CD14-positive monocyte (primary cell): ENCODE measurements at regions not wholly inside any gene's neighbourhood (a gene's known extent, or its start where the extent isn't known, plus 50 kb on each side); places are given as distances from the start of the nearest gene placed in this dataset.

Source experiments
- DNase-seq, 3 donors: peaks; one replicate each; pipeline ENCODE4 v3.0.0-alpha.2; 2011 to 2022
- H2AFZ ChIP-seq: 2 replicates; pipeline ENCODE4 v1.6.0; 2012; ENCODE audit warnings: mild to moderate bottlenecking, low read depth, low read length, inconsistent platforms; ENCODE audit not compliant: insufficient read depth, poor library complexity, severe bottlenecking
- H3K27ac ChIP-seq, 2 donors: 1 replicate in 1 of 2; 2 replicates in 1 of 2; pipeline ENCODE4 v1.5.1; 2012 to 2013; ENCODE audit warnings: low read length in 2 of 2, control low read depth in 1 of 2, inconsistent platforms in 1 of 2, low read depth in 1 of 2, mild to moderate bottlenecking in 1 of 2
- H3K27me3 ChIP-seq, 2 donors: one replicate each; pipeline versions ENCODE4 v1.6.0 to v1.6.1; 2011 to 2013; ENCODE audit warnings: low read length in 2 of 2; ENCODE audit not compliant: control insufficient read depth in 2 of 2, insufficient read depth in 2 of 2
- H3K36me3 ChIP-seq, 2 donors: replicated peaks in 1 of 2; 1 replicate in 1 of 2; 2 replicates in 1 of 2; pipeline versions ENCODE4 v1.5.1 to v1.6.1; 2012 to 2013; ENCODE audit warnings: low read length in 2 of 2, control low read depth in 1 of 2, inconsistent platforms in 1 of 2, mild to moderate bottlenecking in 1 of 2; ENCODE audit not compliant: insufficient read depth in 2 of 2, control insufficient read depth in 1 of 2
- H3K4me1 ChIP-seq, 2 donors: 1 replicate in 1 of 2; 2 replicates in 1 of 2; pipeline versions ENCODE4 v1.5.1 to v1.6.1; 2012 to 2013; ENCODE audit warnings: low read length in 2 of 2, control low read depth in 1 of 2, inconsistent platforms in 1 of 2, mild to moderate bottlenecking in 1 of 2, moderate library complexity in 1 of 2; ENCODE audit not compliant: insufficient read depth in 2 of 2, control insufficient read depth in 1 of 2
- H3K4me2 ChIP-seq: replicated peaks from 2 replicates; pipeline ENCODE3; 2012; ENCODE audit warnings: low read length, moderate library complexity, mild to moderate bottlenecking; ENCODE audit not compliant: poor library complexity, severe bottlenecking; ENCODE audit errors: extremely low read depth
- H3K4me3 ChIP-seq, 3 experiments: fragments of 200-600 bp in 1 of 3; sonication (generic) in 1 of 3; replicated peaks in 1 of 3; 1 replicate in 2 of 3; 2 replicates in 1 of 3; pipeline ENCODE4 v1.5.1; 2011 to 2013; ENCODE audit warnings: low read length in 3 of 3, mild to moderate bottlenecking in 3 of 3, control low read depth in 2 of 3, low read depth in 2 of 3, inconsistent platforms in 1 of 3, moderate library complexity in 1 of 3
- H3K79me2 ChIP-seq: 2 replicates; pipeline ENCODE4 v1.6.0; 2012; ENCODE audit warnings: mild to moderate bottlenecking, control low read depth, inconsistent platforms, low read length, moderate library complexity; ENCODE audit not compliant: insufficient read depth
- H3K9ac ChIP-seq: 2 replicates; pipeline ENCODE4 v1.6.0; 2017; ENCODE audit warnings: low read length, mild to moderate bottlenecking; ENCODE audit not compliant: insufficient read depth, poor library complexity, severe bottlenecking
- H3K9me3 ChIP-seq, 2 donors: replicated peaks in 1 of 2; 1 replicate in 1 of 2; 2 replicates in 1 of 2; pipeline versions ENCODE4 v1.5.1 to v1.6.1; 2012 to 2013; ENCODE audit warnings: low read length in 2 of 2, control low read depth in 1 of 2; ENCODE audit not compliant: control insufficient read depth in 1 of 2, insufficient read depth in 1 of 2
- H4K20me1 ChIP-seq: 2 replicates; pipeline ENCODE4 v1.6.0; 2012; ENCODE audit warnings: mild to moderate bottlenecking, low read length, control low read depth, moderate library complexity; ENCODE audit not compliant: insufficient read depth
- H3K27ac Mint-ChIP-seq, 7 donors: one replicate each; pipeline ENCODE4 v1.8.0; 2020; ENCODE audit warnings: mild to moderate bottlenecking in 7 of 7, mixed read lengths in 7 of 7, moderate library complexity in 6 of 7, inconsistent platforms in 2 of 7
- H3K27me3 Mint-ChIP-seq, 3 donors: one replicate each; pipeline ENCODE4 v1.8.0; 2021 to 2022; ENCODE audit warnings: low read depth in 3 of 3, mild to moderate bottlenecking in 3 of 3, mixed read lengths in 3 of 3, moderate library complexity in 3 of 3, inconsistent platforms in 1 of 3
- H3K36me3 Mint-ChIP-seq, 2 donors: one replicate each; pipeline ENCODE4 v1.8.0; 2020; ENCODE audit warnings: mixed read lengths in 2 of 2, inconsistent platforms in 1 of 2, mild to moderate bottlenecking in 1 of 2
- H3K4me1 Mint-ChIP-seq: one replicate; pipeline ENCODE4 v1.8.0; 2020; ENCODE audit warnings: mild to moderate bottlenecking, mixed read lengths
- H3K4me3 Mint-ChIP-seq, 2 donors: one replicate each; pipeline ENCODE4 v1.8.0; 2020; ENCODE audit warnings: mild to moderate bottlenecking in 2 of 2, mixed read lengths in 2 of 2, moderate library complexity in 1 of 2
- H3K9me3 Mint-ChIP-seq, 7 donors: one replicate each; pipeline ENCODE4 v1.8.0; 2020 to 2022; ENCODE audit warnings: mixed read lengths in 7 of 7, mild to moderate bottlenecking in 6 of 7, moderate library complexity in 6 of 7, inconsistent platforms in 2 of 7
- WGBS: methylation state at CpG from one replicate; pipeline ENCODE4 v1.1.5; 2013; ENCODE audit warnings: missing lambda C conversion rate; ENCODE audit not compliant: insufficient coverage; 5-methylcytosine and 5-hydroxymethylcytosine counted together
- intact Hi-C, 2 donors: fragments of 100-400 bp; cut with micrococcal nuclease; formaldehyde crosslinking; loops; one replicate each; pipeline versions ENCODE4 v1.15.0 to v1.15.1; 2023
- TF ChIP-seq, protein P1 (sequence below): fragments of 200-600 bp; IDR thresholded peaks from one replicate; pipeline ENCODE4 v1.8.0; 2022; ENCODE audit warnings: antibody characterized with exemption, mild to moderate bottlenecking

DNA sequence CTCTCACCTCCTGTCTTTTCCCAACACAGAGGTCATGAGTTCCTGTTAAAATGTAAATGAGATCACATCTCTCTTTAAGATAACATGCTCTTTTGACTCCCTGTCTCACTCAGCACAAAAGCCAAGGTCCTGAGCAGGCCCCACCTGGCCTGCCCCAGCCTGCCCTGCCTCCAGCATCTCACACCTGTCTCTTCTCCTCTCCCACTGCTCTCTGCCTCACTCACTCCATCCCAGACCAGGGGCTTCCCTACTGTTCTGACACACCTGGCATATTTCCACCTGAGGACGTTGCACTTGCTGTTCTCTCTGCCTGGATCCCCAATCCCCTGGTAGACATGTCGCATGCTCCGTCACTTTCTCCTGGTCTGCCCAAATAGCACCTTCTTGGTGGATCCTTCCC lies 285.0 kb upstream of the ZMIZ1 start:
- Histone ChIP-seq H2AFZ (no peak overlapping the region), H3K27me3 (no peaks in the 10 kb centered on the region), H3K79me2 (no peaks in the 10 kb centered on the region), H3K27ac (no peak overlapping the region), H4K20me1 (no peaks in the 10 kb centered on the region), H3K36me3 (no peaks in the 10 kb centered on the region), H3K4me2 (no peak overlapping the region), H3K4me1 (no peaks in the 10 kb centered on the region), H3K9me3 (no peaks in the 10 kb centered on the region), H3K4me3 (no peak overlapping the region), H3K9ac (no peak overlapping the region)
- WGBS = 94% methylated on average over 3 of the region's 3 CpGs
- Mint-ChIP-seq H3K4me1 (no peaks in the 10 kb centered on the region), H3K4me3 (no peak overlapping the region), H3K27me3 (peaks cover 4 to 14% (median 5%) of the 10 kb centered on the region in 3 donors), H3K27ac (no peak overlapping the region), H3K36me3 (no peaks in the 10 kb centered on the region), H3K9me3 (peaks cover 0 to 10% (median 3%) of the 10 kb centered on the region in 7 donors)
- intact Hi-C loops = loop anchor here in 1 of 2 donors (10.0 kb wide), 1 partner anchor 129 kb away; no protein-coding TSS in a partner anchor
- no peak for DNase-seq
- TF ChIP-seq, protein P1, sequence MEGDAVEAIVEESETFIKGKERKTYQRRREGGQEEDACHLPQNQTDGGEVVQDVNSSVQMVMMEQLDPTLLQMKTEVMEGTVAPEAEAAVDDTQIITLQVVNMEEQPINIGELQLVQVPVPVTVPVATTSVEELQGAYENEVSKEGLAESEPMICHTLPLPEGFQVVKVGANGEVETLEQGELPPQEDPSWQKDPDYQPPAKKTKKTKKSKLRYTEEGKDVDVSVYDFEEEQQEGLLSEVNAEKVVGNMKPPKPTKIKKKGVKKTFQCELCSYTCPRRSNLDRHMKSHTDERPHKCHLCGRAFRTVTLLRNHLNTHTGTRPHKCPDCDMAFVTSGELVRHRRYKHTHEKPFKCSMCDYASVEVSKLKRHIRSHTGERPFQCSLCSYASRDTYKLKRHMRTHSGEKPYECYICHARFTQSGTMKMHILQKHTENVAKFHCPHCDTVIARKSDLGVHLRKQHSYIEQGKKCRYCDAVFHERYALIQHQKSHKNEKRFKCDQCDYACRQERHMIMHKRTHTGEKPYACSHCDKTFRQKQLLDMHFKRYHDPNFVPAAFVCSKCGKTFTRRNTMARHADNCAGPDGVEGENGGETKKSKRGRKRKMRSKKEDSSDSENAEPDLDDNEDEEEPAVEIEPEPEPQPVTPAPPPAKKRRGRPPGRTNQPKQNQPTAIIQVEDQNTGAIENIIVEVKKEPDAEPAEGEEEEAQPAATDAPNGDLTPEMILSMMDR = no peak

DNA sequence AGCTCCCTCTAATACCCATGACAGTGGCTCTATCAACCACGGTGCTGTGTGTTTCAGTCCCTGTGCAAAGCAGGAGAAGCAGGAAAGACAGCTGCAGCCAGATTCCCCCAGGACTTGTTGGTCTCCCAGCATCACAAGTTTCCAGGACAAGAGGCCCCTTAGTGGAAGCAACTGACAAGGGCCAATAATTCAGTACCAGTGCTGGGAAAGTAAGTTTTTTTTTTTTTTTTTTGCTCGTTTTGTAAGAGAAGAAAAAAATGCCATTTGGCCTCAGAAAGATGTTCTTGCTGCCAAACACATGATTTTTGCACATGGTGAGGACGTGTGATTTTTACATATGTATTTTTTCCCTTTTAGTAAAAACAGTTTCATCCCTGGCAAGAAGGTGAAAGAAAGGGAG lies 284.2 kb upstream of the ZMIZ1 start:
- H3K36me3 ChIP-seq = no peaks in the 10 kb centered on the region
- Mint-ChIP-seq H3K36me3 (no peaks in the 10 kb centered on the region), H3K4me3 (no peak overlapping the region), H3K27ac (no peak overlapping the region), H3K4me1 (no peaks in the 10 kb centered on the region), H3K27me3 (peaks cover 6 to 13% (median 7%) of the 10 kb centered on the region in 3 donors), H3K9me3 (peaks cover 0 to 10% (median 3%) of the 10 kb centered on the region in 7 donors)
- WGBS = 89% methylated on average over 1 of the region's 3 CpGs
- no peak overlapping the region for H3K27ac ChIP-seq
- no peak overlapping the region for H3K4me3 ChIP-seq
- H3K4me2 ChIP-seq = no peak overlapping the region
- H3K9ac ChIP-seq = no peak overlapping the region
- no peaks in the 10 kb centered on the region for H4K20me1 ChIP-seq
- no peak overlapping the region for H2AFZ ChIP-seq
- H3K27me3 ChIP-seq = no peaks in the 10 kb centered on the region
- no peak for DNase-seq
- TF ChIP-seq, protein P1 = no peak
- intact Hi-C loops = loop anchor here in 1 of 2 donors (10.0 kb wide), 1 partner anchor 130 kb away; no protein-coding TSS in a partner anchor
- H3K4me1 ChIP-seq = no peaks in the 10 kb centered on the region
- no peaks in the 10 kb centered on the region for H3K79me2 ChIP-seq
- H3K9me3 ChIP-seq = no peaks in the 10 kb centered on the region
